Cardiac fibroblast (primary cell): ENCODE measurements at regions not wholly inside any gene's neighbourhood (a gene's known extent, or its start where the extent isn't known, plus 50 kb on each side); places are given as distances from the start of the nearest gene placed in this dataset.
A peak's percentile ranks its signal among the peaks of the same experiment; 100 is the strongest.

Source experiments
- DNase-seq, 2 donors: peaks; one replicate each; pipeline versions ENCODE4 v3.0.0 to v3.0.0-alpha.2; 2010; ENCODE audit warnings: low read depth in 2 of 2
- H3K4me3 ChIP-seq, 2 donors: replicated peaks in 1 of 2; 1 replicate in 1 of 2; 2 replicates in 1 of 2; pipeline ENCODE4 v1.5.1; 2011; ENCODE audit warnings: low read depth in 2 of 2, low read length in 2 of 2, mild to moderate bottlenecking in 2 of 2, moderate library complexity in 1 of 2
- TF ChIP-seq, protein P1 (sequence below): IDR thresholded peaks from one replicate; pipeline ENCODE4 v1.5.1; 2011; ENCODE audit warnings: low read depth, mild to moderate bottlenecking, low read length, inconsistent platforms

DNA sequence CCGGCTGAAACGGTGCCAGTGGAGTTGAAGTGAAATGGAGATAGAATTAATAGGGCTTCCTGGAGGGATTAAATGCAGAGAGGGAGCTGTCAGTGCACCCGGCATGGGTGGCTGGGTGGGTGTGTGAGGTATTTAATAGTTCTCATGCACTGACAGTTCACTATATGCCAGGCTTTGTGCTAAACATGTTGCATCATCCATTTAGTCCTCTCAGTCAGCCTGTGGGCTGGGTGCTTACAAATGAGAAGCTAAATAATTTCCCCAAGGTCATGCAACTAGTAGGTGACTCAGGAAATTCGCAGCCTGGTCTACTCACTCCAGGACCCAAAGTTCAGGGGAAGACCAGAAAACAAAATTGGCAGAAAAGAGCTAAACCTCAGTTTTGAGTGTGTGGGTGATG, 63.5 kb upstream of the SPATA13 start:
- H3K4me3 ChIP-seq, result no peak overlapping the region
- TF ChIP-seq, protein P1, sequence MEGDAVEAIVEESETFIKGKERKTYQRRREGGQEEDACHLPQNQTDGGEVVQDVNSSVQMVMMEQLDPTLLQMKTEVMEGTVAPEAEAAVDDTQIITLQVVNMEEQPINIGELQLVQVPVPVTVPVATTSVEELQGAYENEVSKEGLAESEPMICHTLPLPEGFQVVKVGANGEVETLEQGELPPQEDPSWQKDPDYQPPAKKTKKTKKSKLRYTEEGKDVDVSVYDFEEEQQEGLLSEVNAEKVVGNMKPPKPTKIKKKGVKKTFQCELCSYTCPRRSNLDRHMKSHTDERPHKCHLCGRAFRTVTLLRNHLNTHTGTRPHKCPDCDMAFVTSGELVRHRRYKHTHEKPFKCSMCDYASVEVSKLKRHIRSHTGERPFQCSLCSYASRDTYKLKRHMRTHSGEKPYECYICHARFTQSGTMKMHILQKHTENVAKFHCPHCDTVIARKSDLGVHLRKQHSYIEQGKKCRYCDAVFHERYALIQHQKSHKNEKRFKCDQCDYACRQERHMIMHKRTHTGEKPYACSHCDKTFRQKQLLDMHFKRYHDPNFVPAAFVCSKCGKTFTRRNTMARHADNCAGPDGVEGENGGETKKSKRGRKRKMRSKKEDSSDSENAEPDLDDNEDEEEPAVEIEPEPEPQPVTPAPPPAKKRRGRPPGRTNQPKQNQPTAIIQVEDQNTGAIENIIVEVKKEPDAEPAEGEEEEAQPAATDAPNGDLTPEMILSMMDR, result no peak
- DNase-seq, result peak; percentile 49 to 63

DNA sequence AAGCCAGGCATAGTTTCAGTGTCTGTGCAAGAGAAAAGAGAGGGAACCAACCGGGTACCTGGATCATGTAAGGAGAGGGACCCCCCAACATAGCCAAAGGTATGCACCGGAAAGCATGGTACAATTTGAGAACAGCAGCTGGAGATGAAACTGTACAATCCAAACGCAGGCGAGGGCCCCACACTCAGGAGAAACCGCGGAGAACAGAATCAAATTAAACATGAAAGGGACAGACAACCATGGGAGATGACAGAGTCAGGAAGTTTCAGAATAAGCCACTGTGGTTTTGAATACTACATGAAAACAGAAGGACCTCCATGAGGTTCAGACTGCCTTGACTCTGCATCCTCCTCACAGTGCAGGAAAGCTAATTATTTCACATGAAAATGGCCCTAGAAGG, 62.9 kb upstream of the SPATA13 start:
- no peak for DNase-seq
- H3K4me3 ChIP-seq, result no peak overlapping the region
- TF ChIP-seq, protein P1, result no peak

- no peak for DNase-seq
- no peak overlapping the region for H3K4me3 ChIP-seq
- TF ChIP-seq, protein P1, result no peak
Measured at GRCh38 chr13:24099490-24099889, 61.0 kb upstream of the SPATA13 start.

- H3K4me3 ChIP-seq, result no peak overlapping the region
- no peak for DNase-seq
- TF ChIP-seq, protein P1, result no peak
Measured at GRCh38 chr13:24100188-24100587, 60.3 kb upstream of the SPATA13 start.

- TF ChIP-seq, protein P1, result no peak
- H3K4me3 ChIP-seq, result no peak overlapping the region
- DNase-seq, result no peak
Measured at GRCh38 chr13:24103782-24104372, 56.6 kb upstream of the SPATA13 start.

DNA sequence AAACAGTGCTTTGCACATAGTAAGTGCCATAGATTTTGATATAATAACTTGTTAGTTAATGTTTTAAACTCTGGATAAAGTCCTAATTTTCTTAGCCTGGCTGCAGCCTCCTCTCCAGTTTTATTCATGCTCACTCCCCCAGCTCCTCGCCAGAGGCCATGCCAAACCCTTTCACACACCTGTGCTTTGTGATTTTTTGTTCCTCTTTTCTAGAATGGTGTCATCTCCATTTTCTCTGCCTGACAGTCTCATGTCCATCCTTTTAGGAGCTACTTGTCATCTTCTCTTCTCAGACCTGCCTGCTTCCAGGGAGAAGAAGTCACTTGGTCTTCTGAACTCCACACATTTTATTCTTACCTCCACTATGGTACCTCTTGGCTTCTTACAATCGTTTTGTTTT, 55.8 kb upstream of the SPATA13 start:
- DNase-seq, result no peak
- TF ChIP-seq, protein P1, result no peak
- H3K4me3 ChIP-seq, result no peak overlapping the region

DNA sequence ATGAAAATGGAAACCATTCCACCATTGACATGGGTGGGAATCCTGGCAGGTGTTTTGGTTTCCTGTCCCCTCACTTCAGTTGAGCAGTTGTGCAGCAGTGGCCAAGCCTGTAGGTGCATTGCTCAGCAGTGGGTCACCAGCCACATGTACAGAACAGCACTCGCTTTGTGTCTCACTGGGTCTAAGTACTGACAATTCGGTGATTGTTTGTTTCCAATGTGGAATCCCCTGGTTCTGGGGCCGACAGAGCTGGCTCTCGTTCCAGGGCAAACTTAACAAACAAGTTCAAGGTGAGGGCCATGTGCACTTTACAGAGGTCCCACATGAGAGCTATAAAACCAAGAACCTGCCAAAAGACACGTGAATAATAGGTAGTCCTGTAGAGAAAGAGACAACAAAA, 54.1 kb upstream of the SPATA13 start:
- no peak overlapping the region for H3K4me3 ChIP-seq
- no peak for DNase-seq
- TF ChIP-seq, protein P1, result no peak
